RPMI7951 (cell line): ENCODE measurements at regions not wholly inside any gene's neighbourhood (a gene's known extent, or its start where the extent isn't known, plus 50 kb on each side); places are given as distances from the start of the nearest gene placed in this dataset.

Experiments used
- DNase-seq: peaks from one replicate; pipeline ENCODE4 v3.0.0-alpha.2; 2012; ENCODE audit warnings: low read depth

- DNase-seq, result no peak
These were observed 209.8 kb upstream of the POU2AF2 start for GRCh38 chr11:111035746-111036145.

- DNase-seq, result no peak
These were observed 219.3 kb upstream of the POU2AF2 start for GRCh38 chr11:111026241-111026640.

GRCh38 chr11:111021131-111021530, 224.4 kb upstream of the POU2AF2 start:
- DNase-seq, result no peak

GRCh38 chr11:111019871-111020670, 225.5 kb upstream of the POU2AF2 start:
- no peak for DNase-seq

GRCh38 chr11:111019451-111019850, 226.1 kb upstream of the POU2AF2 start:
- DNase-seq, result no peak

- DNase-seq, result no peak
These were observed 227.0 kb upstream of the POU2AF2 start for GRCh38 chr11:111018566-111018965.

- DNase-seq, result no peak
These were observed 233.0 kb upstream of the POU2AF2 start for GRCh38 chr11:111012491-111012890.

- DNase-seq, result no peak
These were observed 234.3 kb upstream of the POU2AF2 start for GRCh38 chr11:111011275-111011594.

GRCh38 chr11:111010391-111011274, 234.9 kb upstream of the POU2AF2 start:
- DNase-seq, result peak; percentile 15

- no peak for DNase-seq
These were observed 239.3 kb upstream of the POU2AF2 start for GRCh38 chr11:111006227-111006626.

GRCh38 chr11:111001986-111002611, 243.4 kb upstream of the POU2AF2 start:
- DNase-seq, result peak; percentile 61

- peak; percentile 62 for DNase-seq
These were observed 244.5 kb upstream of the POU2AF2 start for GRCh38 chr11:111001081-111001430.

GRCh38 chr11:111000400-111001080, 245.0 kb upstream of the POU2AF2 start:
- DNase-seq, result peak; percentile 45

GRCh38 chr11:110992481-110992880, 253.0 kb upstream of the POU2AF2 start:
- no peak for DNase-seq

- peak; percentile 62 for DNase-seq
These were observed 253.7 kb upstream of the POU2AF2 start for GRCh38 chr11:110991661-110992355.

GRCh38 chr11:110990311-110990710, 255.2 kb upstream of the POU2AF2 start:
- no peak for DNase-seq

- DNase-seq, result peak; percentile 39
These were observed 255.9 kb upstream of the POU2AF2 start for GRCh38 chr11:110989428-110990133.

- no peak for DNase-seq
These were observed 256.9 kb upstream of the POU2AF2 start for GRCh38 chr11:110988671-110989070.

GRCh38 chr11:110986016-110986415, 259.5 kb upstream of the POU2AF2 start:
- DNase-seq, result no peak

GRCh38 chr11:110985547-110985946, 260.0 kb upstream of the POU2AF2 start:
- DNase-seq, result no peak

GRCh38 chr11:110984693-110985092, 260.8 kb upstream of the POU2AF2 start:
- no peak for DNase-seq
